Islet precursor cell (in vitro differentiated cells): ENCODE measurements at regions not wholly inside any gene's neighbourhood (a gene's known extent, or its start where the extent isn't known, plus 50 kb on each side); places are given as distances from the start of the nearest gene placed in this dataset.
A peak's percentile ranks its signal among the peaks of the same experiment; 100 is the strongest.
"Not testable (repeated sequence)": the region's sequence is repeated elsewhere in the genome, so short reads cannot be mapped to it uniquely, and the experiment has no call there.

Source experiments
- DNase-seq: peaks from one replicate; pipeline ENCODE4 v3.0.0-alpha.2; 2018

GRCh38 chr5:85556464-85556863 is 1061.3 kb upstream of the COX7C start:
- DNase-seq, result no peak

DNA sequence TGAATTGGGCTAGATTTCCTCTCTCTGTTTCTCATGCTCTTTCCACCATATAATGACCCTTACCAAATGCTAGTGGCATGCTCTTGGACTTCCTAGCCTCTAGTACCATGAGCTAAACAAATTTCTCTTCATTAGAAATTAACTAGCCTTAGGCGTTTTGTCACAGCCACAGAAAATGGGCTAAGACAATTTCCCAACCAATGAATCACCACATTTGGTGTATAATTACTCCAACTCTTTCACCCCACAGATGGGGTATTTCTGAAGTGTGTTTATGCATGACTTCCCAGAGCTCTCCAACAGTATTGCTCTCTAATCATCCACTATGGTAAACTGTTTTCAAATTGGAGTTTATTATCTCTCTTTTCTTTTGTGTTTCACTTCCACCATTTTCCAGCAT is 1041.1 kb upstream of the COX7C start:
- no peak for DNase-seq

- peak; percentile 67 for DNase-seq
These were observed 1029.9 kb upstream of the COX7C start for GRCh38 chr5:85587806-85588205.

- DNase-seq, result not testable (repeated sequence)
These were observed 1029.5 kb upstream of the COX7C start for GRCh38 chr5:85588268-85588667.

DNA sequence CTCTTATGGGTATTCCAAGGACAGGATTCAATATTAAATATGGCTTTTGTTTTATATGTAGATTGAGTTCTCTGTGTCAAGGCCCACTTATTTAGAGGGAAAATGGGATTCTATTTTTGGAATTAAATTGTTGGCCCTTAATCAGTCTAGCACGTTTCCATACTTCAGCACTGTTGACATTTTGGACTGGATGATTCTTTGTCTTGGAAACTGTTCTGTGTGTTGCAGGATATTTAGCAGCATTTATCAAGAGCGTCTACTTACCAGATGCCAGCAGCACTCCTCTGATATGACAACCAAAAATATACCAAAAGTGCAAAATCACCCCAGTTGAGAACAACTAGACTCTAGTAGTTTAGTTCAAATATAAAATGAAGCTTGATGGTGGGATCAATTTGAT is 1027.0 kb upstream of the COX7C start:
- DNase-seq, result no peak

DNA sequence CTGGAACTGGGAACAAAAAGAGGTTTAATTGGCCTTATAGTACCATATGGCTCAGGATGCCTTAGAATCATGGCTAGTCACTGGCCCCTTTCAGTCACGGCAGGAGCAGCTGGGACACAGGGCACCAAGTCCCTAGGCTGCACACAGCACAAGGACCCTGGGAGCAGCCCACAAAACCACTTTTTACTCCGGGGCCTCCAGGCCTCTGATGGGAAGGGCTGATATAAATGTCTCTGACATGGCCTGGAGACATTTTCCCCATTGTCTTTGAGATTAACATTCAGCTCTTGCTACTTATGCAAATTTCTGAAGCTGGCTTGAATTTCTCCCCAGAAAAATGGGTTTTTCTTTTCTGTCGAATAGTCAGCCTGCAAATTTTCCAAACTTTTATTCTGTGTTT is 1026.4 kb upstream of the COX7C start:
- peak; percentile 70 for DNase-seq

DNA sequence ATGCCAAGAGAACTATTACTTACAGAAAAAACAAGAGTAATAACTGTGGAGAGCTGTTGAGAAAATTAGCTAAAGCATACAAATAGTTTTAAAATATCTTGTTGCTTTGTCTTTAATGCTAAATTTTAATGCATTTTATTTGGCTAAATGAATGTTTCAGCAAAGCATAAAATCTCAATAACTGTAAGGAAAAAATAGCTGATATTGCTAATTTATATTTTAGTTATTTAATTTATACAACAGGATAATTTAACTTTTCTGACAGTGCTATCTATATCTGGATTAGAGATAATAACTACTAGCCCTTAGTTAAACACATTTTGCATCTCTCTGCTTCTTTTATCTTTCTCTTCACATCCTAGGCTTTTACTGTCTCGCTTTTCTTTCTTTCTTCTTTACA is 1014.9 kb upstream of the COX7C start:
- DNase-seq, result no peak

DNA sequence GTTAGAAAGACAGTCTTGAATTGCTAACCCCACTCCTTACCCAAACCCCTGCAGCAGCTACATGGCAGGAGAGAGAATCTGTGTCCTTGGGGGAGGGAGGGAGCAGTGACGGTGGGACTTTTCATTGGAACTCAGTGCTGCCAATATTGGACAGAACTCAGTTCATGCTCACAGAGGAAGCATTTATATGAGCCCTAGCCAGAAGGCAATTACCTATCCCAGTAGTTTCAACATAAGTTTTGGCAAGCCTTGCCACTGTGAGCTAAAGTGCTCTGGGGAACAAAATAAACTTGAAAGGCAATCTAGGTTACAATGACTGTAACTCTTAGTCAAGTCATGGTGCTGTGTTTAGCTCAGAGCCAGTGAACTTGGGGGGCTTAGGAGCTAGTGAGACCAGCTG is 1013.4 kb upstream of the COX7C start:
- DNase-seq, result no peak

DNA sequence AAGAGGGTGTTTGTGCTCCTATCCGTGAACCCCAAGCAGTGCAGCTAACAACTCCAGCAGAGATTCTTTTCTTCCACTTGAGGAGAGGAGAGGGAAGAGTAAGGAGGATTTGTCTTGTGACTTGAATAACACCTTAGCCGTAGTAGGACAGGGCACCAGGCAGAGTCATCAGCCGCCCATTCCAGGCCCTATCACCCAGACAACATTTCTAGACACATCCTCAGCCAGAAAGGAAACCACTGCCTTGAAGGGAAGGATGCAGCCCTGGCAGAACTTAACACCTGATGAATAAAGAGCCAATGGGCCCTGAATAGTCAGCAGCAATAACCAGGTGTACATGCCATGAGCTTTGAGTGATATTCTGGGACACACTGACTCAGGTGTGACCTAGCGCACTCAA is 1013.0 kb upstream of the COX7C start:
- peak; percentile 69 for DNase-seq

DNA sequence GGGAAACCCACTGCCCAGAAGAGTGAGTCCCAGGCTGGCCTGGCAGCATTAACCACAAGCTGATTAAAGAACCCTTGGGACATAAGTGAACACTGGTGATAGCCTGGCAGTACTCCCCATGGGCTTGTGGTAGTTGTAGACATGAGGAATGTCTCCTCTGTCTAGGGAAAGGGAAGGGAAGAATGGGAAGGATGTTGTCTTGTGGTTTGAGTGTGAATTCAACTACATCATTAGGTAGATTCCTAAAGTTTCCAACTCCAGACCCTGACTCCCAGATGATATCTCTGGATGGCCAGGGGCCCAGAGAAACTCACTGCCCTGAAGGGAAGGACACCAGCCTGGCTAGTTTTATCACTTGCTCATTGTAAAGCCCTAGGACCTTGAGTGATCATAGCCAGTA is 1012.4 kb upstream of the COX7C start:
- peak; percentile 91 for DNase-seq

- no peak for DNase-seq
These were observed 1003.3 kb upstream of the COX7C start for GRCh38 chr5:85614489-85614888.

DNA sequence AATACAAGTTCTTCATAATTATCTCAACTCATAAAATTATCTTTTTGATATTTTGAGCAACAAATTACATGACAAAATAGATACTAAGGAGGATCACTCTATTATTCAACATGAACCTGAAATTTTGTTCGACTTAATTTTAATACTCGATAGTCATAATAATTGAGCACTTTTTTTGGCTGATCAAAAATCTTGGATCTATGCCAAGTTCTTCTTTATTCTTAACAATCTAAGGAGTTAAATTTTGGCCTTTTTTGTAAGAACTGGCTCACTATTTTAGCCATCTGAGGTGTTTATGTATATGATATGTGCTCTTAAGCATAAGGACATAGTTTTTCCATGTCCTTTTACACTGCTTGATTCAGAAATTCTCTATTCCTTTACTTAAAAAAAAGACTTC is 996.1 kb upstream of the COX7C start:
- DNase-seq, result no peak

DNA sequence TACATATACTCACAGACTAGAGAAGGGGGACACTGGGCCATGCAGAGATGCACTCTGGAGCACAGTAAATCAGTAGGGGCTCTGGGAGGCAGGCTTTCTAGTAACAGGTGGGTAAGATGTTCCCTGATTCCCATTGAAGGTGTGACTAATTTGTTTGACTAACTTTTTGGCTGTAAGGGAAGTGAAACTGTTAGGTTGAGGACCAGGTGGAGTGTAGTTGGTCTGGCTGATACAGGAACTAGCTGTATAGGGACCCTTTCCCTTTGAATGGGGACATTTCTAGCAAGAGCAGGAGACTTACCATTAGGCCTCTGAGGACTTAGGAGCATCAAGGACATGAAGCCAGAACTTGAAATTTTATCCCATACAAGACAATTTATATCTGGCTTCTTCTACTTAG is 989.6 kb upstream of the COX7C start:
- no peak for DNase-seq

DNA sequence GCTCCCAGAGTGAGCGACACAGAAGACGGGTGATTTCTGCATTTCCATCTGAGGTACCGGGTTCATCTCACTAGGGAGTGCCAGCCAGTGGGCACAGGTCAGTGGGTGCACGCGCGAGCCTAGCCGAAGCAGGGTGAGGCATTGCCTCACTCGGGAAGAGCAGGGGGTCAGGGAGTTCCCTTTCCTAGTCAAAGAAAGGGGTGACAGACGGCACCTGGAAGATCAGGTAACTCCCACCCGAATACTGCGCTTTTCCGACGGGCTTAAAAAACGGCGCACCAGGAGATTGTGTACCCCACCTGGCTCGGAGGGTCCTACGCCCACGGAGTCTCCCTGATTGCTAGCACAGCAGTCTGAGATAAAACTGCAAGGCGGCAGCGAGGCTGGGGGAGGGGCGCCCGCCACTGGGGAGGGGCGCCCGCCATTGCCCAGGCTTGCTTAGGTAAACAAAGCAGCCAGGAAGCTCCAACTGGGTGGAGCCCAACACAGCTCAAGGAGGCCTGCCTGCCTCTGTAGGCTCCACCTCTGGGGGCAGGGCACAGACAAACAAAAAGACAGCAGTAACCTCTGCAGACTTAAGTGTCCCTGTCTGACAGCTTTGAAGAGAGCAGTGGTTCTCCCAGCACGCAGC is 979.1 kb upstream of the COX7C start:
- not testable (repeated sequence) for DNase-seq

GRCh38 chr5:85646036-85646435 is 971.7 kb upstream of the COX7C start:
- DNase-seq, result no peak

DNA sequence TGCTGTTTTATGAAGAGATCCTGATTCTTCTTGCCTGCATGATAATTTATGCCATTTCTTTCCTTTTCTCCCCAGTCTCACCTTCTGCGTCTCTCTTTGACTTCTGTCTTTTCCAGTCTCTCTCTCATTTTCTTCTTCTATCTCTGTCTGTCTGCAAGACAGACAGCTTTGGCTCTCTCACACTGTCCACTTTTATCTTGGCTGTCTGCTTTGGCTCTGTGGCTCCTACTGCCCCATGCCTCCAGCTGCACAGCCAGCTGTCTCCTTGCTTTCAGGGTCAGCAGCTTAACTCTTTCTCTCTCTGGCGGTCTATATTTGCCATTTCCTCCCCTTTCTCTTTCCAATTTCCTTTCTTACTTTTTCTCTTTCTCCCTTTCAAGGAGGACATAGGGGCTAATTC is 971.1 kb upstream of the COX7C start:
- no peak for DNase-seq

- no peak for DNase-seq
These were observed 970.2 kb upstream of the COX7C start for GRCh38 chr5:85647349-85648127.

DNA sequence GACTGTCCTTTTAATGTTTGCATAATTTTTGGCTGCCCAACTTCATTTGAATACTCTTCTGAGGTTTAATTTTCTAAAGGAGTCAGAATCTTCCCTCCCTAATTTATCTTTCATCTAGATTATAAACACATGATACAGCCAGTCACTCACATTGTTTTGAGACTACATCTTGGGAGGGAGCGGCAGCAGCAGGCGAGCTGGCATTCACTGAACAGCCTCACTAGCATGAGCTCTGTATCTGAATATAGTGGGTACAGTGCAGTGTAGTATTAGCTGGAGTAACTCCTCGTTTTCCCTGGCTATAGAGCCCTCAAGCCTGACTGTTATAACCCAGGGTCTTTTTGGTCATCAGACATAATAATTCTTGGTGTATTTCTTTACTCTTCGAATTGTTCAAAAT is 969.2 kb upstream of the COX7C start:
- no peak for DNase-seq

GRCh38 chr5:85651731-85652130 is 966.0 kb upstream of the COX7C start:
- DNase-seq, result no peak

DNA sequence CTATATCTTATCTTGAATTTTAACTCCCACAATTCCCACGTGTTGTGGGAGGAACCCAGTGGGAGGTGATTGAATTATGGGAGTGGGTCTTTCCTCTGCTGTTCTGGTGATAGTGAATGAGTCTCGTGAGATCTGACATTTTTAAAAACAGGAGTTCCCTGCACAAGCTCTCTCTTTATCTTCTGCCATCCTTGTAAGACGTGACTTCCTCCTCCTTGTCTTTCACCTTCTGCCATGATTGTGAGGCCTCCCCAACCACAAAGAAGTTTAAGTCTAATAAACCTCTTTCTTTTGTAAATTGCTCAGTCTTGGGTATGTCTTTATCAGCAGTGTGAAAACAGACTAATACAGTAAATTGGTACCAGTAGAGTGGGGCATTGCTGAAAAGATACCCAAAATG is 963.6 kb upstream of the COX7C start:
- not testable (repeated sequence) for DNase-seq

- no peak for DNase-seq
These were observed 961.7 kb upstream of the COX7C start for GRCh38 chr5:85656050-85656449.

- DNase-seq, result not testable (repeated sequence)
These were observed 960.4 kb upstream of the COX7C start for GRCh38 chr5:85657328-85657727.

GRCh38 chr5:85662969-85663707 is 954.6 kb upstream of the COX7C start:
- not testable (repeated sequence) for DNase-seq

- DNase-seq, result no peak
These were observed 954.1 kb upstream of the COX7C start for GRCh38 chr5:85663708-85664031.
